Activated B cell treated with CpG ODN at 0.5 μM for 24 hours (primary cell): ENCODE measurements at regions not wholly inside any gene's neighbourhood (a gene's known extent, or its start where the extent isn't known, plus 50 kb on each side); places are given as distances from the start of the nearest gene placed in this dataset.

ENCODE experiments used
- ATAC-seq: fragments of 200-7000 bp; cut with Tn5 transposase; one replicate; pipeline ENCODE4 v1.10.0; 2021; ENCODE audit warnings: low read depth, mild to moderate bottlenecking, moderate library complexity
- CTCF ChIA-PET: fragments of 350-600 bp; sonication (Branson Sonifier 250); formaldehyde crosslinking; loops from one replicate; lab custom pipeline; 2021; ENCODE audit warnings: antibody characterized with exemption; lab: Charles Lee
- POLR2A ChIA-PET: fragments of 350-600 bp; sonication (Branson Sonifier 250); formaldehyde crosslinking; loops from one replicate; lab custom pipeline; 2021; ENCODE audit warnings: antibody characterized with exemption; lab: Charles Lee
- DNase-seq: peaks from one replicate; pipeline ENCODE4 v3.0.0; 2022
- H3K27ac Mint-ChIP-seq: one replicate; pipeline ENCODE4 v1.8.0; 2020; ENCODE audit warnings: mixed read lengths
- H3K27me3 Mint-ChIP-seq: one replicate; pipeline ENCODE4 v1.8.0; 2021; ENCODE audit warnings: mixed read lengths
- H3K36me3 Mint-ChIP-seq: one replicate; pipeline ENCODE4 v1.8.0; 2021; ENCODE audit warnings: low read depth, mixed read lengths
- H3K4me1 Mint-ChIP-seq: one replicate; pipeline ENCODE4 v1.8.0; 2021; ENCODE audit warnings: mixed read lengths
- H3K4me3 Mint-ChIP-seq: one replicate; pipeline ENCODE4 v1.8.0; 2020; ENCODE audit warnings: mild to moderate bottlenecking, mixed read lengths
- H3K9me3 Mint-ChIP-seq: one replicate; pipeline ENCODE4 v1.8.0; 2020; ENCODE audit warnings: mixed read lengths
- intact Hi-C: fragments of 100-400 bp; cut with micrococcal nuclease; formaldehyde crosslinking; loops from one replicate; pipeline ENCODE4 v1.15.1; 2024
- TF ChIP-seq, protein P1 (sequence below): fragments of 200-600 bp; IDR thresholded peaks from one replicate; pipeline ENCODE4 v1.8.0; 2022; ENCODE audit warnings: antibody characterized with exemption, mild to moderate bottlenecking

GRCh38 chr11:80240245-80240644 is 799.4 kb upstream of the TENM4 start:
- no peak overlapping the region for H3K27ac Mint-ChIP-seq
- H3K27me3 Mint-ChIP-seq: no peaks in the 10 kb centered on the region
- no peaks in the 10 kb centered on the region for H3K4me1 Mint-ChIP-seq
- ATAC-seq: no peak
- no peak overlapping the region for H3K4me3 Mint-ChIP-seq
- DNase-seq: no peak
- ChIA-PET POLR2A (no interaction called here), CTCF (no interaction called here)
- intact Hi-C loops: no loop called here
- TF ChIP-seq, protein P1, sequence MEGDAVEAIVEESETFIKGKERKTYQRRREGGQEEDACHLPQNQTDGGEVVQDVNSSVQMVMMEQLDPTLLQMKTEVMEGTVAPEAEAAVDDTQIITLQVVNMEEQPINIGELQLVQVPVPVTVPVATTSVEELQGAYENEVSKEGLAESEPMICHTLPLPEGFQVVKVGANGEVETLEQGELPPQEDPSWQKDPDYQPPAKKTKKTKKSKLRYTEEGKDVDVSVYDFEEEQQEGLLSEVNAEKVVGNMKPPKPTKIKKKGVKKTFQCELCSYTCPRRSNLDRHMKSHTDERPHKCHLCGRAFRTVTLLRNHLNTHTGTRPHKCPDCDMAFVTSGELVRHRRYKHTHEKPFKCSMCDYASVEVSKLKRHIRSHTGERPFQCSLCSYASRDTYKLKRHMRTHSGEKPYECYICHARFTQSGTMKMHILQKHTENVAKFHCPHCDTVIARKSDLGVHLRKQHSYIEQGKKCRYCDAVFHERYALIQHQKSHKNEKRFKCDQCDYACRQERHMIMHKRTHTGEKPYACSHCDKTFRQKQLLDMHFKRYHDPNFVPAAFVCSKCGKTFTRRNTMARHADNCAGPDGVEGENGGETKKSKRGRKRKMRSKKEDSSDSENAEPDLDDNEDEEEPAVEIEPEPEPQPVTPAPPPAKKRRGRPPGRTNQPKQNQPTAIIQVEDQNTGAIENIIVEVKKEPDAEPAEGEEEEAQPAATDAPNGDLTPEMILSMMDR: no peak
- peaks cover 15% of the 10 kb centered on the region for H3K9me3 Mint-ChIP-seq
- H3K36me3 Mint-ChIP-seq: no peaks in the 10 kb centered on the region

- no peaks in the 10 kb centered on the region for H3K36me3 Mint-ChIP-seq
- H3K4me1 Mint-ChIP-seq: no peaks in the 10 kb centered on the region
- intact Hi-C loops: no loop called here
- ChIA-PET CTCF (no interaction called here), POLR2A (no interaction called here)
- no peak for DNase-seq
- TF ChIP-seq, protein P1: no peak
- no peak for ATAC-seq
- H3K4me3 Mint-ChIP-seq: no peak overlapping the region
- no peaks in the 10 kb centered on the region for H3K27me3 Mint-ChIP-seq
- H3K9me3 Mint-ChIP-seq: peaks cover 17% of the 10 kb centered on the region
- H3K27ac Mint-ChIP-seq: no peak overlapping the region
Observed at GRCh38 chr11:80239217-80239616, 798.4 kb upstream of the TENM4 start.

- no peak for DNase-seq
- ChIA-PET CTCF (no interaction called here), POLR2A (no interaction called here)
- intact Hi-C loops: no loop called here
- Mint-ChIP-seq H3K27ac (no peak overlapping the region), H3K27me3 (no peaks in the 10 kb centered on the region), H3K4me3 (no peak overlapping the region), H3K36me3 (no peaks in the 10 kb centered on the region), H3K9me3 (peaks cover 25% of the 10 kb centered on the region), H3K4me1 (no peaks in the 10 kb centered on the region)
- TF ChIP-seq, protein P1: no peak
- ATAC-seq: no peak
Observed at GRCh38 chr11:80227915-80228314, 787.1 kb upstream of the TENM4 start.

DNA sequence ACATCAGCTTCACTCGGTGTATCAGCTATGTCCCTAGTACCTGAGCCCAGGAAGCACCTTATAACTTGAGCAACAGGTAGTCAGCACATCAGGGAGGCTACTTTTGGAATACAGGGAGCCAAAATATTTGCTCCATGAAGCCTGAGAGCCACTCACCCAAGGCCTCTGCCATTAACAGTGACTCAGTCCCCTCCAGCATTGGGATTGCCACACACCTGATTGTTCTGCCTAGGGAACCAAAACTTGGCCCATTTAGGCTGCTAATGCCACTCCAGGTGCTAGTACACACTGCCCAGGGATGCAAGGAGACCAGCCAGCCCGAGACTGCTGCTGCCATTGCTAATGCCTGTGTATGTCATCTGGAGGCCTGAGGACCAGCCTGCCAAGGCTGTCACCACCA is 773.6 kb upstream of the TENM4 start:
- Mint-ChIP-seq H3K4me1 (no peaks in the 10 kb centered on the region), H3K27me3 (no peaks in the 10 kb centered on the region), H3K27ac (no peak overlapping the region), H3K4me3 (no peak overlapping the region), H3K36me3 (no peaks in the 10 kb centered on the region), H3K9me3 (peaks cover 3% of the 10 kb centered on the region)
- DNase-seq (no peak), ATAC-seq (no peak)
- POLR2A ChIA-PET: no interaction called here
- intact Hi-C loops: no loop called here
- TF ChIP-seq, protein P1: no peak
- CTCF ChIA-PET: no interaction called here

DNA sequence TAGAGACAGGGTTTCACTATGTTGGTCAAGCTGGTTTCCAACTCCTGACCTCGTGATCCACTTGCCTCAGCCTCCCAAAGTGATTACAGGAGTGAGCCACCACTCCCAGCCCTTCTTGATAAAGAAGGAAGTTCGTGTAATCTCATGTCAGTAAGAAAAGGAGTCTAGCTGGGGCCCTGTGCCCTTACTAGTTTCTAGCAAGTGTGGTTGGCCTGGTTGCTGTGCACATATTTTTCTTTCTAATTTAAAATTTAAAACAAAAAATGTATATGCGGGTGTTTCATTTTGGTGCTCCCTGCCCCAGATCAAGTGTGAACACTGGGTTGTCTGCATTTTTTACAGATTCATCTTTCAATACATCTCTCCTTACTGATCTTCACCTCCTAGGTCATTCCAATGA is 770.8 kb upstream of the TENM4 start:
- TF ChIP-seq, protein P1: no peak
- intact Hi-C loops: no loop called here
- Mint-ChIP-seq H3K4me3 (no peak overlapping the region), H3K4me1 (no peaks in the 10 kb centered on the region), H3K9me3 (peaks cover 3% of the 10 kb centered on the region), H3K27ac (no peak overlapping the region), H3K27me3 (no peaks in the 10 kb centered on the region), H3K36me3 (no peaks in the 10 kb centered on the region)
- ChIA-PET POLR2A (no interaction called here), CTCF (no interaction called here)
- ATAC-seq: no peak
- DNase-seq: no peak
